Right kidney (tissue), 1 donor: ENCODE measurements at regions not wholly inside any gene's neighbourhood (a gene's known extent, or its start where the extent isn't known, plus 50 kb on each side); places are given as distances from the start of the nearest gene placed in this dataset.

Experiments used
- DNase-seq: peaks from one replicate; pipeline ENCODE4 v3.0.0-alpha.2; 2016

DNA sequence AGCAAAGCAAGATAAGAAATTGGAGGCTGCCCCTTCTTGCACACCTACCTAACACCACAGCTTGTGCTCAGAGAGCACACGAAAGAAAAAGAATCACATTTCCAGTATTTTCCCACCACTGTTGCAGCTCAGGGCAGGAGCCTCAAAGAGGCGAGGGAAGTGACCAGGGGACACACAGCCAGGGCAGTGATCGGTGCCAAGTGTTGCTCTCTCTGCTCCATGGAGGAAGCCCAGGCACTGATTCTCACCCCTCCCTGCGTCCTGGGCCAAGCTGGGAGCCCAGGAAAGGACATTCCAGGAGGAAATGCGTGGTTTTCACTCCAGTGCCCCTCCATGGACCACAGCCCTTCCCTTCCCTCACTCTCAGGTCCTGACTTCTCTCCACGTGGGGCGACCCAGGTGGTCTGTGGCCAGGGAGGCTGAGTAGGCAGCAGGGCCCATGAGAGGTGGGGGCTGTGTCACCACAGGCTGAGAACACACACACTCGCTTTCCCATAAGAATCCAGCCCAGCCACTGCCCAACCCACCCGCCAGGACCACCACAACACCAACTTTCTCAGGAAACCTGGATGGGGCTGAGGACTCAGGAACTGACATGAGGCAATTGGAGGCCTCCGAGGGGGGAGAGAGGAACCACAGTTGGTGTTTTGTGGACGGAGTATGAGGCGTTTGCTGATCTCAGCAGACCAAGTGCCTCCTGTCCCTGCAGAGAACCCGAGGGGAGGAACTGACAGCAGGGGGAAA lies 81.7 kb upstream of the MAFB start:
- DNase-seq: no peak

DNA sequence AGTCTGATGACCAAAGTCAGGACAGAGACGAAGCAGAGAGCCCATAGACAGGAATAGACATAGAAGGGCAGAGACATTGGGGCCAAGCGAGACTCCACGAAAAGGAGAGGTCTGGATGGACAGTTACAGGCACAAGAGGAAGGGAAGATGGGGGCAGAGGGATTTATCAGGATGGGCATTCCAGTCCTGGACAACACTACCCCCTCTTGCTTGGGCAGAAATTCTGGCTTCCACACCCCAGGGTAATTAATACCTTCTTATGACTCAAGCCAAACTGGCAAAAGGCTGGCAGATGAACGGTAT lies 82.2 kb upstream of the MAFB start:
- DNase-seq: no peak

- no peak for DNase-seq
Observed at GRCh38 chr20:40771848-40772511, 82.9 kb upstream of the MAFB start.

DNA sequence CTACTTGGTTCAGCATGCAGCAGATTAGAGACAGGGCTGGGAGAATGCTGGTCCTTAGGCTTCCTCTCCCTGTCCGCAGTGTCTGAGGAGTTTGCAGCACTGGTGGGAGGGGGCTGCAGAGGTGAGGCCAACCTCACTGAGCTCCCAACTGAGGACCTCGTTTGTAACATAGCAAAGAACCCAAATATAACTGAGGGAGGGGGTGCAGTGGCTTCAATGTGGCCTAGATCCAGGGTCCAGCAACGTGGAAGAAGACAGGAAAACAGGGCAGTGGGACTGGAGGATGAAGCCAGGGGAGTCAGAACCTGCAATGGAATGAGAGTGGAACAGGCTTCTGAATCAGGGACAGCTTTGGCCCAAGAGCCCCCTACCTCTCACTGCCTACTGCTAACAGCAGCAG lies 84.3 kb upstream of the MAFB start:
- no peak for DNase-seq

DNA sequence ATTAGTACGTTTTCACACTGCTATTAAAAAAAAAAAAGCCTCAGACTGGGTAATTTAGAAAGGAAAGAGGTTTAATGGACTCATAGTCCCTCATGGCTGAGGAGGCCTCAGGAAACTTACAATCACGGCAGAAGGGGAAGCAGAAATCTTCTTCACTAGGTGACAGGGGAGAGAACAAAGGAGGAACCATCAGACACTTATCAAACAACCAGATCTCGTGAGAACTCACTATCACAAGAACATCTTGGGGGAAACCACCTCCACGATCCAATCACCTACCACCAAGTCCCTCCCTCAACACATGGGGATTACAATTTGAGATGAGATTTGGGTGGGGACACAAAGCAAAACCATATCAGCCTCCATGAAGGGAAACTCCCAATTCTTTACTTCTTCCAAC lies 85.2 kb upstream of the MAFB start:
- DNase-seq: no peak

- no peak for DNase-seq
Observed at GRCh38 chr20:40775561-40776146, 86.6 kb upstream of the MAFB start.

DNA sequence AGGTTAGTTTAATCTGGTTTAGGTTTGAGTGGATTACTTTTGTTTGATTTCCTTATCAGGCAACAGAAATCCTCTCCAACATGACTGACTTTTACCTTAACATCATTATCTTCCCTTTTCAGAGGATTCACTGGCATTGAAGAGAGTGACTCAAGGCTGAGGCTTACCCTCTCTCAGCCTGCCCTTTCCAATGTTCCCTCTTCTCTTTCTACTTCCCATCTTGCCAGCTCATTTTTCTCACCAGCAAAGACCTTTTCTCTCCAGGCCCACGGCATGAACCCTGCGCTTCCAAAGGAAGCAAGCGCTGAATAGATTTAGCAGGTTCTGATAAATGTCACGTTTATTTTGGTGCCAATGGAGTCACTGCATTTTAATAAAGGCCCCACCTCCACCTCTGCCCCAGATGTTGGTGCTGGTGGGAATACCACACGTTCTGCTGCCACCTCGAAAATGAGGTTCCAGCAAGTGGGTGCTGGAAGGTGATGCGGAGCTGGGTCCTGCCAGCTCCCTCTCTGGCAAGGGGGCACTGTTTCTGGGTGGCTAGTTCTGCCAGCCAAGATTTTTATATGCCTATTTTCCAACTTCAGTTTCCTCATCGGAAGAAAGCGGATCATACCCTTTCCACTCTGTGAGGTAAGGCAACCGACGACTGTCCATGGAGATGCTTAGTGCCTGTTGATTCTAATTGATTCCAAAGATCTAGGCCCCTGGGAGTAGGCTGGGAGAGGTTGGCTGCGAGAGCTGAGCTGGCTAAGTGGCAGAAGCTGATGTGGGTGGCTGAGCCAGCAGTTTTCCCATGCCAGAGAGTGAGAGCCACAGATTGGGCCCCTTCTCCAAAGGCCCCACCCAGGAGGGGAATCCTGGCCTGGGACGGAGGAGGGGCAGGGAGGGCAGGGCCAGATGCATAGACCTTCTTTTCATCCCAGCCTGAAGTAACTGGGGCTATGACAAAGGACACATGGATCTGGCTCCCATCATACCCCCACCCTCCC lies 87.7 kb upstream of the MAFB start:
- DNase-seq: no peak

DNA sequence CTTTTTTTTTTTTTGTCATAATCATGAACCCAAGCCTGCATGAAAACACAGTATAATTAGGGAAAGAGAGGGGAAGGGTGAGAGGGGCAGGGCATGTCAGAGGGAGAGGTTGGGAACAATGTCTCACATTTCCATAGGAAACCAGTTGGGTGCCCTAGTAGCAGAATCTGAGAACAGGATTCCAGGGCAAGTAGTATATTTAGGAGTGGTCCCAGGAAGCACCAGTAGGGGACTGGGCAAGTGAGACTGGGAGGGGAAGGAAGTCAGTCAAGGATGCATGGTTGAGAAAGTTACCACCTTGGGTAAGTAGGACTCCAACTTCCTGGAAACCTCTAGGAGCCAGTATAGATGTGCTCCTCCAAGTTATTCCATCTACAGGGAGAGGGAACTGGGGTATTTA lies 88.6 kb upstream of the MAFB start:
- no peak for DNase-seq

DNA sequence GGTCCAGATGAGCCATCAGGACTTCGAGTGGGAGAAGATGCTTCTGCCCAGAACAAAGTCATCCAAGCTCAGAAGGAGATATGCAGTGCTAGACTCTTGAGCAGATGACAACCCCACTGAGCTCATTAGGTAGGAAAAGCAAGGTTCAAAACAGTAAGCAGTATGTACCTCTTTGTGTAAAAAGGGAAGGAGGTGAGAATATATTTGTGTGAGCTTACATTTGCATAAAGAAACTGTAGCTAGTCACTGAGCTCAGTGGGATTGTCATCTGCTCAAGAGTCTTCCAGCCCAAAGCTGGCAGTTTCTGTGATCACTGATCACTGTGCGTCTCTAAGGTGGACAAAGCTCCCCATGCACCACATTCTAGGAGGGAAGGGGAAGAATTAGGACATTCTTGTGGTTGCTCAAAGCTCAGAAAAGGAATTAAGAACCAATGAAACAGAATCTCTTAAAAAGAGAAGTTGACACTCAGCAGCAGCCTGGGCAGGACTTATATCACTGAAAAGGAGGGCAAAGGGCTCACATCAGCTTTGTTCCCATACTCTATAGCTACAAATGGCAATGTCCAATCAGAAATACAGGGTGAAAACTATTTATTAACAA lies 90.0 kb upstream of the MAFB start:
- no peak for DNase-seq

DNA sequence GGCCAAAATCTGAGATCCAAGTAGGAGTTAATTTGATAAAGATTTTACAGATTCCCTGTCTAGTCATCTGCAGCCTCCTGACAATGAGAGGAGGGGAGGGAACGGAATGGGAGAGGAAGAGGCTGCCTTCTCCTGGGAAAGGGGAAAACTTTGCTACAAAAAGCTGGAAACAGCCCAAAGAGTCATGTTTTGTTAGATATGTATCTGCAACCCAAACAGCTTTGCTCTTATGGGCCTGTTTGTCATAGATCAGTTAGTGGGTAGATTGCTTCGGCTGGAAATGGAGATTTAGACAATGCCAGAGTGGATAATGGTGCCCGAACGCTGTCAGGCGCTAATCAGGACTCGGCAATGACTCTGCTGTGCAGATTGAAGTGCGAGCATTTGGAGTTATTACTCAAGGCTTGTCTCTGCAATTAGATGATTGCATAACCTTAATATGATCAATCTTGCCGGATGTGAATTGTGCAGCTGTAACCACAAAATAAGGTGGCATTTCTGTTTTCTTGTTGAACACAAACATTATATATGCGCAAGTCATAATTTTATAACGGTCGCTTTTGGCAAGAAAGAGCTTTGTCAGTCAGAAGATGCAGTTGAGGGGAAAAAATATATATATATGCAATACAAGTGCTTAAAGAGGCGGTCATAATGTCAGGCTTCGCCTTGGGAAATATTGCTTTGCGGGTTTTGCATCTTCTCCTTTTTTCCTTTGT lies 92.4 kb upstream of the MAFB start:
- no peak for DNase-seq

GRCh38 chr20:40782043-40782368 lies 93.0 kb upstream of the MAFB start:
- DNase-seq: no peak

- no peak for DNase-seq
Observed at GRCh38 chr20:40785346-40785745, 96.3 kb upstream of the MAFB start.

GRCh38 chr20:40786336-40786735 lies 97.3 kb upstream of the MAFB start:
- DNase-seq: no peak

DNA sequence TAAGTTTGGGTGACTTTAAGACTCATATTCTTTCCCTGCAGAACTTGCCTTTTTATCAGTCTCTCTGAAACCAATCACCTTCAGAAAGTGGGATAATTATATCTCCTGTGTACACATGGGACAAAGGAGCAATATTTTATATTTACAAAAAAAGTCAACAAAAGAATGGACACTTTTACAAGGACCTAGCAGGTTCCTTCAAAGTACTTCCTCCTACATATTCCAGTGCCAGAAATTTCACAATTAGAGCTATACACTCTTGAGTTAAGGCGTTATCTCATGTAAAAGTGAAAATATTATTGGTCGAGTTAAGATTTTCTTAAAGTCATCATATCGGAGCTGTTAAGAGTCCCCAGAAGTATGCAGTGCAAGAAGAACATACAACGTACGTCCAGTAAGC lies 98.9 kb upstream of the MAFB start:
- no peak for DNase-seq

DNA sequence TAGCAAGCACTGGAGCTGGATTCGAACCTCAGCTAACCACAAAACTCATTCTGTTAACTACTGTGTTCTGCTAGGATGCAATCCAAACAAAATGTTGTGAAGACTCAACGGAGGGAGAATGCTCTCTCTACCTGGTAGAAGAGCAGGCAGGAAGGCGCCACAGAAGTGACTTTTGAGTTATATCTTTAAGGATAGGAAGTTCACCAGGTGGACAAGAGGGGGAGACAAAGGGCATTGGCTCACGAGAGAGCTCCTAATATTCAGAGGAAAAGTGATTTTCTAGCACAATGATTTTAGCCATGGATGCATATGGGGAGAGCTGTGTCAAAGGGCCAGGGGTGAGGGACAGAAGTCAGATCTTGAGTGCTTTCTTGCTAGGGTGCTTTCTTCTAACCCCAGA lies 108.4 kb upstream of the MAFB start:
- no peak for DNase-seq

DNA sequence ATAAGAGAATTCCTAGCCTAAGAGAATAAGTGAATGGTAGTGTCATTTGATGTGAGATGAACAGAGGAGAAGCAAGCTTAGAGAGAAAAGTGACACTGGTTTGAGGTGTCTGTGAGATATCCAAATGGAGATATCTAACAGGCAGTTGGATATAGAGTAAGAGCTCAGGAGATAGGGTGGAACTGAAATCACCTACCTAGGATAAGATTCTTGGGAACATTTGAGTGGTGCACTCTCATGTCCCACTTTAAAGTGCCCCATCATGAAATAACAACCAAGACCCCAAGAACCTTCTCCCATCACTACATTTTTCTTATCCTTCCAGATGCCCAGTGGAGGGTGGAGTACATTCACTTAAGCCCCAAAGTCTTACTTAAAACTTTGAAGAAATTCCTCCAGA lies 109.0 kb upstream of the MAFB start:
- DNase-seq: no peak

DNA sequence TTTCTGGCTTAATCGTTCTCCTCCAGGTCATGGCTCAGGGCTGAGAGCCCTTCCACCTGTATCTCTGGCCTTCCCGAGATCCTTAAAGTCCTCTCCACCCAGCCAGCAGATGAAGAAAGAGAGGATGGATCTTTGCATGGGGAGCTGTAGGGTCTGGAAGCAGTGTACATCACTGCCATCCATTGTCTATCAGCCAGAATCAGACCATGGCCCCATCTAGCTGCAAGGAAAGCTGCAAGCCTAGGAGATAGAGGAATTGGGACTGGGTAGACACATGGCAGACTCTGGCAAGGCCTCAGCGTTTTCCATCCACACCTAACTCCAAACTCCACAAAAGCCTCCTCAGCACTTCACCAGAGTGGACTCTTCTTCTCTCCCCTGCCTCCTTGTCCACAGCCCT lies 113.8 kb upstream of the MAFB start:
- DNase-seq: no peak

DNA sequence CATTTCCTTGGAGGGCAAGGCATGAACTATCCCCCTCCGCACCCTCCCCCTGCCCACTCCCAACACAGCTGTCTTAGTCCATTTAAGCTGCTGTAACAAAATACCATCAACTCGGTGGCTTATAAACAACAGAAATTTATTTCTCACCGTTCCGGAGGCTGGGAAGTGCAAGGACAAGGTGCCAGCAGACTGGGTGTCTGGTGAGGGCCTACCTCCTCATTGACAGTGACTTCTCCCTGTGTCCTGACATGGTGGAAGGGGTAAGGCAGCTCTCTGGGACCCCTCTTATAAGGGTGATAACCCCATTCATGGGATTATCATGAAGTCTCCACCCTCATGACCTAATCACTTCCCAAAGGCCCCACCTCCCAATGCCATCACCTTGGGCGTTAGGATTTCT lies 114.3 kb upstream of the MAFB start:
- DNase-seq: no peak

GRCh38 chr20:40805592-40805991 lies 116.6 kb upstream of the MAFB start:
- DNase-seq: no peak

DNA sequence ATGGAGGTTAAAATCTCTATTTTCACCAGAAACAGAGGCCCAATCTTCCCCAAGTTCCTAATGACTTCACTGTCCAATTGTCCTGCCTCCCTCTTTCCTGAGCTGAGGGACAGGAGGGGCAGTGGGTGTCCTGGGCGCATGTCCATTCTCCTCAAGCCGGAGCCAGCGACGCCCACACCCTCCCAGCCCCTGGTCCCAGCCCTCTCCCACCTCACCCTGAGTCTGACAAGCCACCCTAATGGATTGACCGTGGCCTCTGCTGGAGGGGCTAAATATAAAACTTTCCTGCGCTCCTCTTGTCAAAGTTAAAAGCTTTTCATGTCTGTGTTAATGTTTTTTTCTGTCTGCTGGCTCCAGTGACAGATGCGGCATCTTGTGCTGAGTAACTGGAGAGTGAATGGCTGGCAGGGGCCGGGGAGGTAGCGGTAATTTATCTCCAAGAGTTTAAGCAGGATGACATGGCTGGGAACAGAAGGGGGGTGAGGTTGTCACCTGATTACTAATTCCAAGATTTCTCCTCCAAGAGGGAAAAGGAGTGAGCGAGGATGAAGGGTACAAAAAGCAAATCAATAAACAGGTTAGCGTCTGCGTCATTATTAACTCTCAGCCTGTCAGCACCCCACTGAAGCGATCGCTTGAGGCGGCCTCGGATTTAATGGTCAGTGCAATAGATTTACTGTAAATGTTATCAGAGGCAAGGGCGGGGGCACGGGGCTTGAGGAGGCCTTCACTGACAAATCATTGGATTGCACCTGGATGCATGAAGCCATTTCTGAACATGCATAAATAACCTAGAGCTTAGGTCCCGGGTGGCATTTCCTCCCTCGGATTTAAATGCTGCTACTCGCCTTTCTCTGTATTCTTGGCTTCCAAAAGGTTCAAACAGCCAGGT lies 118.1 kb upstream of the MAFB start:
- DNase-seq: peak; percentile 40

DNA sequence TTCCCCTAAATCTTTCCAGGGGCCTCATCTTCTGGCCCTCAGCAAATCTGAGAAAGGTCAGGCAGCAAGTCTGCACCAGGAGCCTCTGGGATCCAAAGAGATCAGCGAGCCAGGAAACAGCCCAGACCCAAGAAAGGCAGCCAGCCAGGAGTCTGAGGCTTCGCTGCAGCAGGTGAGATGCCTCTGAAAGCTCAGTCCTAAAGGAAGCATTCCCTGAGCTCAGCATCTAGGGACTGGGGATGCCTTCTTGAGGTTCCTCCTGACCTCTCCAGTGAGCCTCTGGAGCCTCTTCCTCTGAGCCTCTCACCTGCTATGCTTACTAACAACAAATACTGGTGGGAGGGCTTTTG lies 118.8 kb upstream of the MAFB start:
- DNase-seq: no peak
